GM19240 (cell line): ENCODE measurements at regions not wholly inside any gene's neighbourhood (a gene's known extent, or its start where the extent isn't known, plus 50 kb on each side); places are given as distances from the start of the nearest gene placed in this dataset.

Experiments used
- DNase-seq: peaks from one replicate; pipeline ENCODE4 v3.0.0; 2011; ENCODE audit warnings: low spot score; ENCODE audit not compliant: insufficient read length

DNA sequence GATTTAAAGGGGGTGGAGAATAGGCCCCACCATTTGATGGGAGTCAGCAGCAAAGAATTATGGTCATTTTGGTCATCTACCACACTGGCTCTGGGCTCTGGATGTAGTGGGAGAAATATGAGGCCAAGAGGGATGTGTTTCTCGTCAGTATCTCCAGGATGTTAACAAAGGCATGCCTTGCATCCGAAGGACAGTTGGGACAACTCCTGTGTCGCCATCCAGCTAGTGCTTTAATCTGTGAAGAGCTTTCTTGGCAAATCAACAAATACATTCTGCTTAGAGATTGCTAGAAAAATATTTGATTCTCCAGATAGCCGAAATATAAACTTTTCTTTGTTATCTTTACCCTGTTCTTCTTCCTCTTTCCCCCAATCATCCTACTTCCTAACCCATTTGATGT, 287.1 kb upstream of the TNP1 start:
- DNase-seq = no peak

DNA sequence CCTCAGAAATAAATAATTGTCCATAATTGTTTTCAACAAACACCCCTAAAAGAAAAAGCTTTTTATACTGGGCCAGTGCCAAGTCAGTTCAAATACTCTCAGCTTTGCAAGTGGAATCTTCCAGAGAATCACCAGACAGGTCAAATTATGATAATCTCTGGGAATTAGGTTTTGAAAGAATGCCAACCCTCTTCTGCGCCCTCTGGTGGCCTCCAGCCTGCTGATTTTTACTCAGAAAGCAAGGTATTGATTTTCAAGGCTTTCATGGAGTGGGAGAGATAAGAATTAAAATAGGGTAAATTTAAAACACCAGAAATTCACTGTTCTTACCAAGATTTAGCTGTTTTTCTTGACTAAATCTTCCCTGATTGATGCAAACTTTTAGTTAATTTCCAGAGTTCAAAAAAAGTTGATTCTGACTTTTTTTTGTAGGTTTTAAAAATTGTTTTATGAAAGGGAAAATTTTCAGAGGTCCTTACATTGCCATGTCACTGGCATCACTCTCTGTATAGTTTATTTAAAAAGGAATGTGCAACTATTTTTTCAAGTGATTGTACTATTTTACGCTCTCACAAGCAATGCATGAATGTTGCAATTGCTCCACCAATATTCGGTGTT, 282.9 kb upstream of the TNP1 start:
- no peak for DNase-seq

DNA sequence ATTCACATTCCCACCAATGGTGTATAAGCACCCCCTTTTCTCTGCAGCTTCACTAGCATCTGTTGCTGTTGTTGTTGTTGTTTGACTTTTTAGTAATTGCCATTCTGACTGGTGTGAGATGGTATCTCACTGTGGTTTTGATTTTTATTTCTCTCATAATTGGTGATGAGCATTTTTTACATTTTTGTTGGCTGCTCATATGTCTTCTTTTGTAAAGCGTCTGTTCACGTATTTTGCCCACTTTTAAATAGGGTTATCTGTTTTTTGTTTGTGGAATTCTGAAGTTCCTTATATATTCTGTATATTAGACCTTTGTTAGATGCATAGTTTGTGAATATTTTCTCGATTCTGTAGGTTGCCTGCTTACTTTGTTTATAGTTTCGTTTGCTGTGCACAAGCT, 278.4 kb upstream of the TNP1 start:
- no peak for DNase-seq

DNA sequence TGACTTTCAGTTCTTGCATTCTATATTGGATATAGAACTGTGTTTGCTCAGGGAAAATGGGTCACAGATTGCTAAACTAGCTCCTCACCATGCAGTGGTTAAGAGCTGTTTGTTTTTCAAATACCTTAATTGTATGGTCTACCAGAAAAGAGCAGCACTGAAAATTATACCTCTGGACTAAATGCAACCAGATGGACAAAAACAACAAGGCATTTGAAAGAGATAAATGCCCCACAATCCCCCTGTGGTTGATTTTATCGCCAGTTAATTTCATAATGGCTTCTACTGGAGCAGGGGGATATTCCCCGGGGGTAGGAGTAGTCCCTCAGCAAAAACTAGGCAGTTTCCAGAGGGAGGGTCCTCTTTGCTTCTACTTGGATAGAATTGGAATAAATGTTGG, 267.9 kb upstream of the TNP1 start:
- DNase-seq = no peak

DNA sequence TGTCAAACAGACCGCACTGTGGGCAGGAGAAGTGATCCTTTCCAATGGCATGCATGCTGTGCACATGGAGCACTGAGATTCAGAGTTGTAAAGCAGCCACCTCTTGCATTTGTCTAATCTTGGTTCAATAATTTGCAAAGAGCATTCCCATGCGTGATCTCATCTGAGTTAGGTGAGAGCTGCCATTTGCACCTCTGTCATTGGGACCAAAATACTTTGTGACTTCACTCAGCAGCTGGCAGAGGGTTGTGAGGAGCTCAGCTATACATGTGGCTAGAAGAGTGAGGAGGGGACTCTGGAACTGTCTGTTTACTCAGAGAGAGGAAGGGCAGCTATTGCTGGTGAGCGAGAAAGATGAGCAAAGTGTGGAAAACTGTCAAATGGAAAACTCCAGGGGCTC, 265.1 kb upstream of the TNP1 start:
- no peak for DNase-seq

DNA sequence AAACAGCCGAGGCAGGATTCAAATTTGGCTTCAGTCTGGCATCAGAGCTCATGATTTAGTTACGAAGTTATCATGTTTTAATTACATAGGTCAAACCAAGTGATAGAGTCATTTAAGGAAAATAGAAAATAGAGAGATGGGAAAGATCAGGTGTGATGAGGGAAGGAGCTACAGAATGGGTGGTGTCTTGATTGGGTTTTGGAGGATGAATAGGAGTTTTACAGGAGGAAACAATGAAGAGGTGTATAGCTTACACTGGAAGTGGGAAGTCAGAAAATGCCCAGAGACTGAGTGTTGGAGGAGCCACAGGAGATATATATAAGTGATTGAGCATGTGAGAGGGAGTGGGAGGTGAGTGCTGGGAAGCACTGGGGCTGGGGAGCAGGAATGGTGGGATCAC, 264.2 kb upstream of the TNP1 start:
- DNase-seq = no peak

DNA sequence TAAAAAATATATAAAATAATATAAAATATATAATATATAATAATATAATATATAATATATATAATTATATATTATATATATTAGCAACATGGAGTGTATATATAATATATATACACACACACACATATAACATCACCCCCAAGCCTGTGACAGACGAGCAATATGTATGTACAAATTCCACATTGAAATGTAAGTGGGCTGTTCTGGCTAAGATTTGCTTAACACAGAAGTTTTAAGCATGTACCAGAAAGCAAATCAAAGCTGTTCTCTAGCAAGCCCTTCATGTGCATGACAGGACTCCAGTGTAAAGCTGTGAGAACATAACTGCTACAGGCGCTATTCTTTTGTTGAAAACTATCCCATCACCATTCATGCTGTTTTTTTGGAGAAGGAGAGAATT, 261.7 kb upstream of the TNP1 start:
- DNase-seq = no peak

DNA sequence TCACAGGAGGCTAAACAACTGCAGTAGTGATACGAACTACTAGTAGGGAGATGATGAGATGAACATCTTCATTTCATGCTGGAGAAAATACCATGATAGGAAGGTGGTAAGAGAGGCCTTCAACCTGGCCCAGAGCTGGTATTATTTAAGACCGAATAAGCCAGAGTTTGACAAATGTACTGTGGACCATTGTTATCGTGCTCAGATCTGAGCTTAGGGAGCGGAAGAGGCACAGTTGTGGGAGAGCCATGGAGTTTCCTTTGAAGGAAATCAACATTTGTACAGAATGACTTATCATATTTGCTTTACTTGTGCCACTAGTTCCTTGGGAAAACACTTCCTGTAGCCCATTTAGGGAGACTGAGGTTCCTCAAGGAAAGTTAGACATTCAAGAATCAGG, 260.6 kb upstream of the TNP1 start:
- DNase-seq = no peak

DNA sequence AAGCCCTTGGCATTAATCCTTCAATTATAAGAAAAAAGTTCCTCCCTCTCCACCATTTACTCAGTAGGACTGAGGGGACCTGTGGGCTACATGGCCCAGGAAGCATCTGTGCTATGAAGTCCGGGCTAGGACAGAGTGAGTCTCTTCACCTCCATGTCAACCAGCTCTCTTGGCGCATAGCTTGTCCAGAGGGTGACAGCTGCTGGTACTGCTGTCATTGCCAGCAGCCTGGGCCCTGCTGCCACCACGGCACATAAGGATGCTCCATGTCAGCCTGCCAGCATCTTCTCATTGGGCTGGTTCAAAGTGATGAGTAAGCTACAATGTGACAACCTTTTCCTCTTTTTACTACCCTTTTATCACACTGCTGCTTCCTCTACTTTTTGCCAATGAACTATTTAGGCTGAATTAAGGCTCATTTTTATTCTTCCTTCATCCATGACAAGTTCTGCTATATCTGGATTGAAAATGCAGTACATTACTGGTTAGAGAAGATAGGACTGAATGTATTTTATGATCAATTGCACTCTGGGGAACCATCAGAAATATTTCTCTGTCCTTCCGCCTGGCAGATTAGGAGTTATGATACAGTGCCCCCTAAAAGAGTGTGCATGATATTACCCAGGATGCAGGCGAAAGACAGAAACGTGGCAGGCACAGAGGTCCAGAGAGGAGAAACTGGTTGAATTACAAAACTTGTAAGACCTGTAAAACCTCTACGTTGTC, 258.9 kb upstream of the TNP1 start:
- DNase-seq = no peak

DNA sequence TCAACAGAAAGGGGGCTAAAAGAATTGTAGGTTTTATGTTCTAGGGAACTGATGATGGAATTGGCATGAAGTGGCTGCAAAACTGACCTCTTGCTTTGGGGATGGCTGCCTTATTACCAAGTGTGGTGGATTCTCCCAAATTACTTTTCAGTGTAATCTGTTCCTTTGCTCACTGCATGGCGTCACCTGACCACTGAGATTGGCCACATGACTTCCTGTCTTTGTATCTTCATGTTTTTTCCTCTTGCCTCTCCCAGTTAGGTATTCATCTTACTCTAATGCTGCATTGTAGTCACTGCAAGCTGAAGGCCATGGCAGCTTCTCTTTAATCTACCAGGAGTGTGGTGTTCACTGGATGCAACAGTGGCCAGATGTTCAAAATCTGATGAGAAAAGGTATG, 257.7 kb upstream of the TNP1 start:
- DNase-seq = no peak

DNA sequence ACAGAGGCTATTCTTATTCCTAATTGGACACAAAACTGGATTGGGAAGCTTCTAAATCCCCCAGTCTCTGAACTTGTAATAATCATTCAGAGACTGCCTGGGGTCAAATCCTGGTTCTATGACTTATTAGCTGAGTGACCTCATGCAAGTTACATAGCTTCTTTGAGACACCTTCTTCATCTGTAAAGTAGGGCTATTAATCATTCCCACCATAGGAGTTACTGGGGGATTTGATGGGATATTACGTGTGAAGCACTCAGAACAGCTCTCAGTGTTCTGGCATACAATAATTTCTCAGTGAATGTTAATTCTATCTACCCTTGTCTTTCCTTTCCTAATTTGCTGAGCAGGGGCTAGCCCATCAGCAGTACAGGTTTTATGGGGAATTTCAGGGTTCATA, 256.7 kb upstream of the TNP1 start:
- no peak for DNase-seq

DNA sequence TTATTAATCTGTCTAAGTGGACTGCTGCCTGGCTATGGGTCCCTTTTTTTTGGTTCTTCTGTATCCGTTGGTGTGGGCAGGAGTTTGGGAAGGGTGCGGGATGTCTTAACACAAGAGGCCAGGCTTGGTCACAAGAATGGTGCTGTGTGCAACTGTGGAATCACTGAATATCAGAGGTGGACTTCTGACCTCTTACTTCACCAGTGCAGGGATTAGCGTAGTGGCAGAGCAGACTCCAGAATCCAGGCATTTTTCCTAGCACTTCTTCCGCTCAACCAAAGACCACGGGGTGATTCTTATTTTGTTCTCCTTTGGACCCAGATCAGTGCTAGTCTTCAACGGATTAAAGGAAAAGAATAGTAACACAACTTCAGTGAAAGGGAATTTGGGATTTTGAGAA, 254.3 kb upstream of the TNP1 start:
- no peak for DNase-seq

DNA sequence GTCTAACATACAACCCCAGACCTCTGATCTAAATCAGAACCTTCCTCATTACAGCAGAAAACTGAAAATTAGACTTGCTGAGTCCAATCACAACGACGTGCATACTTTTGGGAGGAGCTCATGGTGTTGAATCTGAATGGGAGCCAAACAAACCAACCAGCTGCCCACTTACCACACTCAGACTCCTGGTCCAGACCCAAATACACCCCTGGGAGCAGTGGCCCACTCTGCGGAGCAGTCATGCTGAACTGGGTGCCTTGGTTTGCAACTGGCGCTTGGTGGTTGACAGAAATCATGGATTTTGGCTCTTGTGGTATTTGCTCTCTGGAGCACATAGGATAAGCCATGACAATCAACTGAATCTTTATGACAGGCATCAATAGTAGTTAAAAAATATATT, 253.6 kb upstream of the TNP1 start:
- DNase-seq = no peak

DNA sequence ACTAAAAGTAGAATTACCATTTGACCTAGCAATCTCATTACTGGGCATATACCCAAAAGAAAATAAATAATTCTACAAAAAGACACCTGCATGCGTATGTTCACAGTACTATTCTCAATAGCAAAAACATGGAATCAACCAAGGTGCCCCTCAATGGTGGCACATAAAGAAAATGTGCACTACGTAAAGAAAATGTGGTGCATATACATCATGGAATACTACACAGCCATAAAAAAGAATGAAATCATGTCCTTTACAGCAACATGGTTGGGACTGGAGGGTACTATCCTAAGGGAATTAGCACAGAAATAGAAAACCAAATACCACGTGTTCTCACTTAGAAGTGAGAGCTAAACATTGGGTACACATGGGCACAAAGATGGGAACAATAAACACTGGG, 250.7 kb upstream of the TNP1 start:
- DNase-seq = no peak

DNA sequence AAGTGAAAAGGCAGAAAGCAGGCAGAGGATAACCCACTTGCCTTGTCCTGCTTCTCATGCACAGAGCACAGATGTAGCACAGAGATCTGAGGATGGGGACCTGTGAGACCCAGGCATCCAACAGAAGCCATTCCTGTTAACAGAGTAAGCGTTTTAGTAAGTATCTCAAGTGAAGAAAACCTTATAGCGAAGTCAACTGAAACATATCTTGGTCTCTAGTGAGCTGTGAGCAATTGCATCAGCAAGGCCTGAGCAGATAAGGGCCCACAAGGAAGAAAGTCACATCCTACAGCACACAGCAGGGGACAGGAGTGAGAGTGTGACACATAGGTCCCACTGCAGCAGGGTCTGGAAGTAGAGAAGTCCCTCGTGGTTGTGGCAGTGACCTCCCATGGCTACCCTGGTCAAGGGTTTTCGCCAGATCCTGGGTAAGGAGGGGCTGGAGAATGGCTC, 248.7 kb upstream of the TNP1 start:
- no peak for DNase-seq

DNA sequence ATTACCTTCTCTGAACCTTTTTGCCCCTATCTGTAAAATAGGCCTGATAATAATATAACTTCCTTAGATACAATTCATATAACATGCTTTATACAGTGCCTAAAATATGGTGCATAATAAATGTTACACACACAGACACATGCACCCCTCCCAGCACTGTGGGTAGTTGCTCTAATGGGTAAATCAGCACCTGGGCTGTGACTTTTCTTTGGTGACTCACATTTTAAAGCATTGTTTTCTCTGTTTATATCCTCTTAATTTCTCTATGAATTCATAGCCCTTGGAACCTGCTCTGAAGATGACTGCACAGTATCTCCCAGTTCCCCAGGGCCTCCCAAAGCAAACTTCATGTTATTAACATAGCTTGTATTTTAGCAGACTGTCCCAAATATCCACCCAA, 248.2 kb upstream of the TNP1 start:
- no peak for DNase-seq

DNA sequence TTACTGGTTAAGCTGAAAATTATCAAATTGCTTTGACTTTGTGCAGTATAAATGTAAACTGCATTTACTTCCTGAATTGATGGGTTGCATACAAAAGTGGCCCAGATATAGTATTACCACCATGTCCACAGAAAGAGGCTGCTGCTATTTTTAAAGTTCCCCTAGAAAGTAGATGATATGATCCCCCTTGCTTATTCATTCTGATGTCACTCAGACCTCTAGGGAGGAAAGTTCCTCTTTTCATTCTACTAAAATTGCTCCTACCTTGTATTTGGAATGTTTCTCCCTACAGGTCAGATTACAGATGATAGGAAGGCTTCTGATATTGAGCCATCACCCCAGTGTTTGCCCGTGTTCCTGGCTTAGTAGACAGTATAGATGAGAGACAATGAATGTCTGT, 247.6 kb upstream of the TNP1 start:
- DNase-seq = no peak

DNA sequence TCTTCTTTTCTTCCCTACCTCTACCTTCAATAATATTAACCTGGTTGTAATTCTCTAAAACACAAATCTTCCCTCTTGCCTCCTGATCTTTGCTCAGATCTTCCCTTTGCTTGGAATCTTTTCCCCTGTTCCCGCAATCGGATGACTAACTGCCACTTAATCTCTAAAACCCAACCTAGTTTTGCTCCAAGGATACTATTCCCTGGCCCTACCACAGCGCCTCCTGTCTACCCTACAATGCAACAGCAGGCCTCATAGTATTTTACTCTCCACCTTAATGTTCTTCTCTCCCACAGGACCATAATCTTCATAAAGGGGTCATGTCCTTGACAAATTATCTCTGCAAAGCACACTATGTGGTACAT, 246.8 kb upstream of the TNP1 start:
- DNase-seq = no peak

DNA sequence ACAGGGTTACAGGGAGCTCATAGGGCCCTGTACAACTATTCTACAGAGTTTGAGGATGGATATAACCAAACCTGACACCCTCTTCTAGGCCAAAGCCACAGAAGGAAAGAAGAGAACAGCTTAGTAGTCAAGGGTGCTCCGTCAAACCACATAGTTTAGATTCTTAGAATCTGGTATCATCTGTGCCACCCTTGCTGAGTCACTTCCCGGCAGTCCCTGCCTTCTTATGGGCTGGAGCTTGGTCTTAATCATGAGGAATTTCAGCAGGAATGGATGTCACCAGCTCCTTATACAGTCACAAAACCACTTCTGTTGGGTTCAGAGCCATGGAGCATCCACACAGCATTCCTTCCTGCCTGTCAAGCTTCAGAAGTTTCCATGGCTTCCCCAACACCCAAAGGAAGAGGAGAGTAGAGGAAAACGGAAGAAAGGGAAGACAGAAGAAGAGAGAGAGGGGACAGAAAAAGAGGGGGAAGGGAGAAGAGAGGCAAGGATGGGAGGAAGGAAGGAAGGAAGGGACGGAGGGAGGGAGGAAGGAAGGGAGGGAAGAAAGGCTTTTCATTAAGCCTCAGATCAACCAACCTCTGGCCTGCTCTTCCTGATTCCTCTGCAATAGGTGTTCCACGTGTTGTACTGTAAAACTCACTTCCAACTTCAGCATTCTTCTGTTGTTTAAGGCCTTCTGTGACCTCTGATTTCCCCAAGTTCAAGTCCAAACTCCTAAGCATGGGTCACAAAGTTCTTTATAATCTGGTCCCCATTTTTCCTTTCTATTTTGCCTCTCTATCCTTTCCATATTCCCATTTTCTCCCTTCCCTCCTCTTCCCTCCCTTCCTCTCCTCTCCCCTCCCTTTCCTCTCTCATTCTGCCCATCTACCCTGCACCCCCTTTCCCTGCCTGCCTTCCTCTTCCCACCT, 246.1 kb upstream of the TNP1 start:
- DNase-seq = no peak

DNA sequence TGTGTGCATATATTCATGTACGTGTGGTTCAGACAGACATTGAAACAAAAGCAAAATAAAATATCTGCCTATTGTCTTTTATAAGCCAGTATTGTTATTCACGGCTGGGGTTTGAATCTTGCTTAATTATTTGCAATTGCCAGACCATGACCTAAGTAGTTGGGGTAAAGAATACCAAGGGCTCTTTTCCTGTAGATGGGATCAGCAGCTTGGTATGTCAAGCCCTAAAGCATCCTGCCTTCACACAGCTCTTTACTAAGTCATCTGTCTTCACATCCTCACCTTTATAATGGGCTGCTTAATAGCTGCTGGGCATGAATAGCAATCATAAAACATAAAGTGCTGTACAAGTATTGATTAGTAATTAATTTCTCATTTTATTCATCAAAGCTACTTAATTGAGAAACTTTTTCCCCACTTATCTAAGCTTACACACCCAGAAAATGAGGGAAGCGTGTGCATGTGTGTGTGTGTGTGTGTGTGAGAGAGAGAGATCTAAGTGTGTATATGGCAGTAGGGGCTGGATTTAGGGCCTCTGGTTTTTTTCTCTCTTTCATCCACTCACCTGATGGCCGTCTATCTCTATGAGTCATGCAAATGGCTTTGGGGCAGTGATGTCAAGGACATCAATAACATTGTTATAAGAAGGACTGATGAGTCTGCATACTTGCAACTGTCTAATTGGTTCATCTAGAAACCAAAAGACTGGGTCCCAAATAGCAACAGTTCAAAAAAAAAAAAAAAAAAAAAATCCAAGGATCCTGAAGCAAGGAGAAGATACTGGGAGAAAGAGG, 244.1 kb upstream of the TNP1 start:
- DNase-seq = no peak

DNA sequence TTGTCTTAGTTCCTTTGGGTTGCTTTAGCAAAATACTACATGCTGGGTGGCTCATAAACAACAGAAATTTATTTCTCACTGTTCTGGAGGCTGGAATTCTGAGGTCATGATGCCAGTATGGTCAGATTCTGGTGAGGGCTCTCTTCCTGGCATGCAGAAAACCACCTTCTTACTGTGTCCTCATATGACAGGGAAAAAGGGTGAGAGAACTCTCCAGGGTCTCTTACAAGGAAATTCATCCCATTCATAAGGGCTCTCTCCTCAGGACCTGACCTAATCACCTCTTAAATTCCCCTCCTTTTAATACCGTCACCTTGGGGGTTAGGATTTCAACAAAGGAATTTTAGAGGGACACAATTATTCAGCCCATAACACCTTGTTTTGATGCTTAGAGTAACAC, 243.1 kb upstream of the TNP1 start:
- DNase-seq = no peak

DNA sequence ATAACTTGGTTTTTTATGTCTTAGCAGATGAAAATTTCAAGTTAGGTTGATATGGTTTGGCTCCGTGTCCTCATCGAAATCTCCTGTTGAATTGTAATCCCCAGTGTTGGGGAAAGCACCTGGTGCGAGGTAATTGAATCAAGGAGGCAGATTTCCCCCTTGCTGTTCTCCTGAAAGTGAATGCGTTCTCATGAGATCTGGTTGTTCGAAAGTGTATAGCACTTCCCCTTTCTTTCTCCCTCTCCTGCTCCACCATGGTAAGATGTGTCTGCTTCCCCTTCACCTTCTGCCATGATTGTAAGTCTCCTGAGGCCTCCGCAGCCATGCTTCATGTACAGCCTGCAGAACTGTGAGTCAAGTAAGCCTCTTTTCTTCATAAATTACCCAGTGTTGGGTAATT, 242.1 kb upstream of the TNP1 start:
- no peak for DNase-seq
